Prostate gland (tissue), 2 donors: ENCODE measurements at regions not wholly inside any gene's neighbourhood (a gene's known extent, or its start where the extent isn't known, plus 50 kb on each side); places are given as distances from the start of the nearest gene placed in this dataset.
"Not testable (repeated sequence)": the region's sequence is repeated elsewhere in the genome, so short reads cannot be mapped to it uniquely, and the experiment has no call there.

Experiments
- DNase-seq: peaks from one replicate; pipeline ENCODE4 v3.0.0-alpha.2; 2019; ENCODE audit warnings: low spot score
- H3K27ac ChIP-seq, 2 donors: fragments of 200-600 bp; sonication (generic); 2 replicates each; pipeline ENCODE4 v1.5.1; 2017 to 2019
- H3K27me3 ChIP-seq: fragments of 200-600 bp; sonication (generic); replicated peaks from 2 replicates; pipeline ENCODE4 v1.5.1; 2019; ENCODE audit not compliant: insufficient read depth
- H3K36me3 ChIP-seq, 2 donors: fragments of 200-600 bp; sonication (generic); 1 replicate in 1 of 2; 2 replicates in 1 of 2; pipeline versions ENCODE4 v1.5.1 to v1.8.1; 2017 to 2019
- H3K4me1 ChIP-seq: fragments of 200-600 bp; sonication (generic); replicated peaks from 2 replicates; pipeline ENCODE4 v1.5.1; 2019
- H3K4me3 ChIP-seq, 2 donors: fragments of 200-600 bp; sonication (generic); 2 replicates each; pipeline ENCODE4 v1.5.1; 2017 to 2019
- H3K9me3 ChIP-seq: fragments of 200-600 bp; sonication (generic); 2 replicates; pipeline ENCODE4 v1.5.1; 2017
- POLR2A ChIP-seq: fragments of 450-650 bp; IDR thresholded peaks from one replicate; pipeline ENCODE4 v1.6.1; 2016; ENCODE audit warnings: antibody characterized with exemption, mild to moderate bottlenecking
- POLR2AphosphoS5 ChIP-seq: sonication (generic); formaldehyde crosslinking; IDR thresholded peaks from one replicate; pipeline ENCODE4 v1.6.1; 2017; ENCODE audit warnings: antibody characterized with exemption
- WGBS: methylation state at CpG from one replicate; pipeline ENCODE4 v1.1.5; 2018; 5-methylcytosine and 5-hydroxymethylcytosine counted together
- intact Hi-C: fragments of 100-400 bp; cut with DNase I; formaldehyde crosslinking; loops from one replicate; pipeline ENCODE4 v1.14.2; 2022
- TF ChIP-seq, protein P1 (sequence below), 4 experiments: fragments of 200-600 bp in 2 of 4; fragments of 450-650 bp in 2 of 4; sonication (generic) in 2 of 4; IDR thresholded peaks; 1 replicate in 3 of 4; 2 replicates in 1 of 4; pipeline ENCODE4 v1.5.1; 2016 to 2019; ENCODE audit warnings: antibody characterized with exemption in 4 of 4, mild to moderate bottlenecking in 2 of 4, moderate library complexity in 2 of 4

DNA sequence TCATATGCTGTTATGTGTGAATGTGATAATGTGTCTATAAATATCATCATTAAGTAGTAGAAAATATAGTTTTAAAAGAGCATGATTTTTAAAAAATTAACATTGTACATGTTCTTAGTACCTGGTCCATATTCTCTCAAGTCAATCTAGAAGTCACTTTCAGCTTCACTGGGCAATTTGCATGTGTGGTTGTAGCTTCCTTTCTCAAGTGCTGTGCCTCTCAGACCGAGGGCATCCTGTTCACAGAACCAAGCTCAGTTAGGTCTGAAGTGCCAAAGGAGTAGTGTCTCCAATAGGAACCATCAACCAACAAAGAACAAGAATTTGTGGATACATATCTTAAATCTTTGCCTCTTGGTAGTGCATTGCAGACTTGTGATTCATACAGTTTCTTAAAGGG, 541.8 kb upstream of the SLC10A2 start:
- DNase-seq = no peak
- WGBS = 83% methylated on average over 1 of the region's 1 CpG
- intact Hi-C loops = no loop called here
- Histone ChIP-seq H3K4me1 (no peaks in the 10 kb centered on the region), H3K27ac (no peak overlapping the region), H3K9me3 (no peaks in the 10 kb centered on the region), H3K36me3 (no peaks in the 10 kb centered on the region), H3K4me3 (no peak overlapping the region), H3K27me3 (no peaks in the 10 kb centered on the region)
- TF ChIP-seq POLR2A = no peak
- TF ChIP-seq, protein P1, sequence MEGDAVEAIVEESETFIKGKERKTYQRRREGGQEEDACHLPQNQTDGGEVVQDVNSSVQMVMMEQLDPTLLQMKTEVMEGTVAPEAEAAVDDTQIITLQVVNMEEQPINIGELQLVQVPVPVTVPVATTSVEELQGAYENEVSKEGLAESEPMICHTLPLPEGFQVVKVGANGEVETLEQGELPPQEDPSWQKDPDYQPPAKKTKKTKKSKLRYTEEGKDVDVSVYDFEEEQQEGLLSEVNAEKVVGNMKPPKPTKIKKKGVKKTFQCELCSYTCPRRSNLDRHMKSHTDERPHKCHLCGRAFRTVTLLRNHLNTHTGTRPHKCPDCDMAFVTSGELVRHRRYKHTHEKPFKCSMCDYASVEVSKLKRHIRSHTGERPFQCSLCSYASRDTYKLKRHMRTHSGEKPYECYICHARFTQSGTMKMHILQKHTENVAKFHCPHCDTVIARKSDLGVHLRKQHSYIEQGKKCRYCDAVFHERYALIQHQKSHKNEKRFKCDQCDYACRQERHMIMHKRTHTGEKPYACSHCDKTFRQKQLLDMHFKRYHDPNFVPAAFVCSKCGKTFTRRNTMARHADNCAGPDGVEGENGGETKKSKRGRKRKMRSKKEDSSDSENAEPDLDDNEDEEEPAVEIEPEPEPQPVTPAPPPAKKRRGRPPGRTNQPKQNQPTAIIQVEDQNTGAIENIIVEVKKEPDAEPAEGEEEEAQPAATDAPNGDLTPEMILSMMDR (IDR thresholded peaks at IDR 0.05) = no peak
- no peak for TF ChIP-seq POLR2AphosphoS5

DNA sequence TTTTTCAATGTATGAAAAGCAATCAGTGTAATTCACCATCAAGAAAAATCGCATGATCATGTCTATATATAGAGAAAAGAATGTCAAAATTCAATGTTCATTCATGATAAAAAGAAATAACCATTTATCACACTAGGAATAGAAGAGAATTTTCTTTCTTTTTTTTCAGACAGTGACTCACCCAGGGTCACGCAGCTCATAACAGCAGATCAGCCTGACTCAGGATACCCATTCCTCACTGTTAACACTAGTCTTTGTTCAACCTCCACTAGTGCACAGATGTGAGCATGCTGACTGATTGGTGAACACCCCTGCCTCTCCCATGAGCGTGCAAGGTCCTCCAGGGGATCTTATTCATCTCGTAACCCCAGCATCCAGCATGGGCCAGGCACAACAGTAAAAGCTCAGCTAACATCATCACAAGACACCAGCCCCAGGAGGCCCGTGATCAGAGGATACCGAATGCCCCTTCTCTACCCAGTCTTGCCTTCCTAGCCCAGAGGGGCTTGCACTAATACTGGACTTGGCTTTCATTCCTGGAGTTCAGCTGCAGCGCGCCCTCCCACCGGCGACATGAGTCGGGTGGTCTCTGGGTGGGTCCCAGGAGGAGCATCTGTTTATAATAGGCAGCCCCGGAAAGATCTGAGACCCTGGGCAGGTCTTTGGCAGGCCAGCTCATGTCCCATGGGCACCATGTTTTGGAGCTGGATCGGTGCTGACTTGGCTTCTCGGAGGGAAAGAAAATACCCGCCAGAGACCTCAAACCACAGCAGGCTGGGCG, 539.5 kb upstream of the SLC10A2 start:
- Histone ChIP-seq H3K4me1 (no peaks in the 10 kb centered on the region), H3K27ac (no peak overlapping the region), H3K9me3 (no peaks in the 10 kb centered on the region), H3K36me3 (no peaks in the 10 kb centered on the region), H3K27me3 (no peaks in the 10 kb centered on the region), H3K4me3 (no peak overlapping the region)
- DNase-seq = no peak
- TF ChIP-seq, protein P1 (IDR thresholded peaks at IDR 0.05) = no peak
- TF ChIP-seq POLR2A = no peak
- no peak for TF ChIP-seq POLR2AphosphoS5
- intact Hi-C loops = no loop called here
- WGBS = 94% methylated on average over 16 of the region's 16 CpGs

DNA sequence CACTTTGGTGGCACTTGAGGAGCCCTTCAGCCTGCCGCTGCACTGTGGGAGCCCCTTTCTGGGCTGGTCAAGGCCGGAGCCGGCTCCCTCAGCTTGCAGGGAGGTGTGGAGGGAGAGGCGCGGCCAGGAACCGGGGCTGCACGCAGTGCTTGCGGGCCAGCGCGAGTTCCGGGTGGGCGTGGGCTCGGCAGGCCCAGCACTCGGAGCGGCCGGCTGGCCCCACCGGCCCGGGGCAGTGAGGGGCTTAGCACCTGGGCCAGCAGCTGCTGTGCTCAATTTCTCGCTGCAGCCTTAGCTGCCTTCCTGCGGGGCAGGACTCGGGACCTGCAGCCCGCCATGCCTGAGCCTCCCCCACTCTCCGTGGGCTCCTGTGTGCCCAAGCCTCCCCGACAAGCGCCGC, 533.7 kb upstream of the SLC10A2 start:
- intact Hi-C loops = not testable (repeated sequence)
- WGBS = 89% methylated on average over 15 of the region's 26 CpGs

DNA sequence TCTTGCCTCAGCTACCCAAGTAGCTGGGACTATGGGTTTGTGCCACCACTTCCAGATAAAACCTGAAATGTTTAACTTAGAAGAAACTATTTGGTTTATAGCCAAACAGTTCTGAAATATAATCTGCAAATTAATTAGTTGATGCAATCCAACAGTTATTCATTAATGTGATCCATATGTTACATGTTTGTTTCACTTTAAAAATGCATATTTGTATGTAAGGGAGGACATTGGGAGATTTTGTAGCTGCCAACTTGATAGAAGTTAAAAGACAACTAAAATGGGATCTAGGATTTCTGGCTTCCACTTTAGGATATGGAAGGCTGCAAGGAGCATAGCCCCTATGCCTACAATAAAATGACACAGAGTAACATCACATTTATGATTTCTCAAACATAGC, 532.5 kb upstream of the SLC10A2 start:
- Histone ChIP-seq H3K9me3 (no peaks in the 10 kb centered on the region), H3K27me3 (no peaks in the 10 kb centered on the region), H3K4me3 (no peak overlapping the region), H3K4me1 (no peaks in the 10 kb centered on the region), H3K36me3 (no peaks in the 10 kb centered on the region), H3K27ac (no peak overlapping the region)
- TF ChIP-seq POLR2A (no peak), POLR2AphosphoS5 (no peak)
- TF ChIP-seq, protein P1 (IDR thresholded peaks at IDR 0.05) = no peak
- intact Hi-C loops = no loop called here
- DNase-seq = no peak

More for the DNA sequence above, 533.7 kb upstream of the SLC10A2 start:
- not testable (repeated sequence) for H3K4me3 ChIP-seq, H3K9me3 ChIP-seq, H3K36me3 ChIP-seq, H3K4me1 ChIP-seq, H3K27ac ChIP-seq, DNase-seq, H3K27me3 ChIP-seq

DNA sequence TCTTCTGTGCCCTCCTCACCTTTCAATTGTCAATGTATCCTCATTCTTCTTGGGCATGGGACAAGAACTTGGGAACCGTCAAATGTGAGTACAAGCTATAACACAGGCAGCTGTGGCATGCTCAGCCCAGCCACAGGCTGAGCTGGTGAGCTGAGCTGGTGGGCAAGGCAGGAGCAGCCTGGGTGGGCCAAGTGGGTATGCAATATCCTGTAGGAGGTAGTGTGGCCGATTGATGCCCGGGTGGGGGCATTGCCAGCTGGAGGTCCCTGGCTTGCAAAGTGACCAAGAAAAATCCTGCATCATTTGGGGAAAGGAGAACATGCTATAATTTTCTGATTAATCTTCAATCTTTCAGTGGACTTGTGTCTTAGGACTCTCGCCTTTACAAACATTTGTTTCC, 507.2 kb upstream of the SLC10A2 start:
- Histone ChIP-seq H3K27me3 (no peaks in the 10 kb centered on the region), H3K4me3 (no peak overlapping the region), H3K36me3 (no peaks in the 10 kb centered on the region), H3K9me3 (no peaks in the 10 kb centered on the region), H3K4me1 (no peaks in the 10 kb centered on the region), H3K27ac (no peak overlapping the region)
- DNase-seq = no peak
- intact Hi-C loops = no loop called here
- 87% methylated on average over 4 of the region's 4 CpGs for WGBS
- TF ChIP-seq, protein P1 (IDR thresholded peaks at IDR 0.05) = no peak
- no peak for TF ChIP-seq POLR2A
- no peak for TF ChIP-seq POLR2AphosphoS5
